ENCODE measurements at regions not wholly inside any gene's neighbourhood (a gene's known extent, or its start where the extent isn't known, plus 50 kb on each side); places are given as distances from the start of the nearest gene placed in this dataset.
A peak's percentile ranks its signal among the peaks of the same experiment; 100 is the strongest.
"Not testable (repeated sequence)": the region's sequence is repeated elsewhere in the genome, so short reads cannot be mapped to it uniquely, and the experiment has no call there.

DNA sequence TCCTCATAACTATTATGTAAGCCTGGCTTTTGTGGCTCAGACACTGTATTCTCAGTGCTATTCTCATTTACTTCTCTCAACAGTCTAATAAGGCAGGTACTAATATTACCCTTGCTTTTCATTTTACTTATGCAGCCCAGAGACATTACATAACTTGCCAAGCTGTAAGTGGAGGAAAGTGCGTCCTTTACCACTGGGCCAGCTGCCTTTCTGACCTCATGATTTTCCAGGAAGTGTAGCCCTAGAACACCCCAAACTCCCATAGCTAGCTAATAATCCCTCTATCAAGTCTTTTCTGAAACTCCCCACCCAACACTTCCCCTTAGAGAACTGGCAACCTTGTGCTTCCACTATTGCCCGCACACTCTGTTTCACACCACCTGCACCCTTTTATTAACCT lies 192.9 kb upstream of the HMHB1 start:
- peak; percentile 43 for DNase-seq

- DNase-seq, result no peak
These were observed 193.8 kb upstream of the HMHB1 start for GRCh38 chr5:143618141-143618540.

GRCh38 chr5:143614831-143615230 lies 197.1 kb upstream of the HMHB1 start:
- no peak for DNase-seq

DNA sequence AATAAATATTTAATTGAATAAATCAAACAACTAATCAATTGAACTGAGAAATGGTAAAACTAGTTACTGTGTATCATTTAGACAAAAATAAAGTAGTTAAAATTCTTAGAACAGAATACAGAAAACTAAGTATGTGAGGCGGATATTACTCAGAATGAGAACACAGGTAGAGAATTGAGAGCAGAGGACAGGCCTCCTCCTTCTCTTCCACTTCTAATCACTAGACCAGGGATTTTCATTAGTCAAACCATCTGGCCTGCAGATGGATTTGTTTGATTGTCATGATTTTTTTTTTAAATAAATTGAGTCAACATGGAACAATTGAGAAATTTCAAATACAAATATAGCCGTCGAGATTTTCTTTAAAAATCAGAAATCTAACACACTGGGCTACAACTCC lies 198.6 kb upstream of the HMHB1 start:
- no peak for DNase-seq

DNA sequence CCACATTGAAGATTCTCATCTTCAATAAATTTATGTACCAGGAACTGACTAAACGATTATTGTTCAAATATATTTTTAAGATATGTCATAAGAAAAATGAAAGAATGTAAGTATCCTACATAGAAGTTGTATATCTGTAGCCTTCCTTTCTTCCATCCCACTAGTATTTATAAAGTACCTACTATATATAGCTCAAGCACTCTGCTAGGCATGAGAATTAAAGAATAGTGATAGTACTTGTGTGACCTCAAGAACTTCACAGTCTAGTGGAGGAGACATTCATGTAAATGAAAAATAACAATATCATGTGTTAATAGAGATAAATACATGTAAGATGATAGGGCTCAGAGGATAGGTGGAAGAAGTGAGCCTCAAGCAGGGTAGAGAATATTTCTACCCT lies 201.0 kb upstream of the HMHB1 start:
- no peak for DNase-seq

DNA sequence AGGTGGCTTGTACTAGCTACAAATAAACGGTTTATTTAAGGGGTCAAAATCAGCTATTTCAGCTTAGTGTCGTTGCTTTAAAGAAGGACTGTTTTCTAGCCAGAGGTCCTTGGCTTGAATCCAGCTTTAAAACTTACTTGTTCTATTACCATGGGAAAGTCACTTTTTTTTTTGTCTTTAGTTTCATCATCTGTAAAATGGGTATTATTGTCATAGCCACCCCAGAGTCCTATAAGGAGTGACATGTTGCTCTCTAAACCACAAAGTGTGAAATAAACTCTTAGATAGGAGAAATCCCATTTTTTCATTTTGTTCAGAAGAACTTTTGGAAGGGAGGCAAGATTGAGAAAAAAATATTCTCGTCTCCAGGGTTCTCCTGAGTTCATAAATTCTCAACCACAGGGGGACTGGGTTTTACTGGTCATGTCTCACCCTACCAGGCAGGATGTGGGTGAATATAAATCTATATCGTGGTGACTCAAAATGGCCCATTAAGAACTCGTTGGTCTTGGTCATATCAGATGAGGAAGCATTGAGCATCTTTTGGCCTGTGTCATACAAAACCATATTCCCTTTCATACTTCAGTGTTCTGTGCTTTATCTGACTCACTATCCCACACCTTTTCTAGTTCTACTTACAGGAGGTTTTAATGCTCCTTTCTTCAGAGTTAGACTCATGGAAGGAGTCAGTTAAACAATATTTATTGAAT lies 202.7 kb upstream of the NR3C1 start:
- no peak for DNase-seq

DNA sequence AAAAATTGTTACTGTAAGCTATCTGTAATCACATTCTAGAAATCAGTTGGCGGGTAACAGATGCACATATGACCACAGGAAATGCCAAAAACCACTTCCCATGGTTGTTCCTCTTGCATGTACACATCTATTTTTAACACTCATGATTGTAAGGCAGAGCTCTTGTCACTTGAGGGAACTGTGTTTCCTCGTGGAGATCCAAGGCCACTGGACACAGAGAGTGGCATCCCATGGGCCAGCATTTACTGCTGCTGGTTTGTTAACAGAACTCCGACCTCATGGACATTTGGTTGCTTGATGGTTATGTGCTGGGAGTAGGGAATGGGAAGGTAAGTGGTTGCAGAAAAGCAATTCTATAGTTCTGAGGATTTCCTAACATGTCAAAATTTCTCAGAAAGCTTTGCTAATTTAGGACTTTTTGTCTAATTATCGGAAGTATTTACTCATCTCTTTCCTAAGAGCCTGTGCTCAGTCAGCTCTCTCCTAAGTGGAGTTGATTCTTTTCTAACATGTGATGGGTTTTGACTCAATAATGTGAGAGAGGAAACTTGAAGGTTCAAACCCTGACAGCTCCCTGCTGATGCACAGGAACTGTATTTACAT lies 202.0 kb upstream of the NR3C1 start:
- peak; percentile 34 for DNase-seq

DNA sequence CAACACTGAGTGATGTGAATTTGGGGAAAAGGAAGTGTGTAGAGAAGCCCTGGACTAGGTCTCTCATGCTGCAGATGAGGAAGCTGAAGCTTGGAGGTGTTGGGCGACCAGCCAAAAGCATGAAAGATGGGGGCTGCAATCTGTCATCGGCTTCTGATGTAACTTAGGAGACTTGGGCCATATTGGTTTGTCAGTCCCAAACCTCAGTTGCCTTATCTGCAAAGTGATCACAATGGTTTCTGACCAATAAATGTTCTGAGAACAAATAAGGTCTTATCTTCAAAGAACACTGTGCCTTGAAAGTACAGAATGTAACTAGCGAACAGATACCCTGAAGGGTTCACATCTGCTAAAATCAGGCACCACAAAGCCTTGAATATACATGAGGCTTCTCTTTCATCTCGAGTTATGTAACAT lies 198.4 kb upstream of the NR3C1 start:
- DNase-seq, result no peak

DNA sequence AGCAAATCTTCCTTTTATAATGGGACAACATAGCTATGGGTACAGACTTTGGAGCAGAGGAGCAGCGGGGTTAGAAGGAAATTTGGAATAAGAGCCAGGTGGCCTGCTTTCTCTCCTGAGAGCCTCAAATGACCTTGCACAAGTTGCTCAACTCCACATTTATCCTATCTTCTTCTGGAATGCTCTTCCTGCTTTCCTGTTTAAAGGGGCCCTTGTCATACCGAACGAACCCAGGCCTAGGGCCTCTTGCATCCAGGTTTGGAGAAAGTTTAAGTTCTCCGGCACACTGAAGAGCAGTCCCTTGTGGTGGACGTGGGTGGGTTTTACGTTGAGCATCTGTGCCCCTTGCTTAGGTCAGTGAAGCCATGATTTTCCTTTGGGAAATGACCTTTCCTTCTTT lies 197.9 kb upstream of the NR3C1 start:
- no peak for DNase-seq

DNA sequence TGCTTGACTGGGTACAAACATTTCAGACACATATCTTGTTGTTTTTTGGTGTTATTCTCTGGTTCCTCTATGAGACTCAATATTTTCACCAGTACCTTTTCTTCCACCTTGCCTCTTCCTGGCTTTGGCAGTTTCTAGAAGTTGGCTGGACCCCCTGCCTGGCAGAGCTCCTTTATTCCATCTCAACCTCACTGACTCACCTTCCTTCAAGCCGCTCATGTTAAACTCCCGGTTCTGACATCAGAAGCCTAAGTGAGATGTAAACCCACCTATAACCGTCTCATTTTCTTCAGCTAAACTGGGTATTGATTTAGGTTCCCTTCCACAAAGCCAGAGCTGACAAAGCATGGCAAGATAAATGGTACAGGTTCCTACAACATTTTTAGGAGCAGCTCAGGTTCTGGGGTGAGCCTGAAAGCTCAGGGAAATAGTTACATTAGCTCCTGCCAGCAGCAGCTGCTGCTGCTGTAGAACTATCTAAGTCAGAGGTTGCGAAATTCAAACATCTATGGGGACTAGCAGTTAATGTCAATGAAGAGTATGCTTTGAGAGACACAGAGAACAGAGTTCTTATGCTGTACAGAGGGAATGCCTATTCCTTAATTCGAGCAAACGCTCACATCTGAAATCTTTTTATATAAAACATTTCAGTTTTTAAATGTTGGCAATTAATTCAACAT lies 197.1 kb upstream of the NR3C1 start:
- no peak for DNase-seq

DNA sequence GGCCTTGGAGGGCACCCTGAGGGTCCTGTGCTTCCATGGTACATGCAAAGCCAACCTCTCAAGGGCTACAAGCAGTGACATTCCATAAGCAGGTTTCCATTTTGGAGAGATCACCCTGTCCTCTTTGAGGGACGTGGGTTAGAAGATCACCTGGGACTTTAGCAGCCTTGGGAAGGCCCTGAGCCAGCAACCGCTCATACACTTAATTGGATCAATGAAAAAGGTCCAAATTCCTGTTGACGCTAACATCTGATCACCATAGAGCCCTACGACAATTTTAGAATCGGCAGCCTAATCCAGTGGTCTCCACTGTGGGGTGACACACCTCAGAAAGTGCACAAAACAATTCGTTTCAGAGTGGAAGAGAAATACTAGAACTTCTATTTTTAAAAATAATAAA lies 196.0 kb upstream of the NR3C1 start:
- DNase-seq, result no peak

- DNase-seq, result no peak
These were observed 193.3 kb upstream of the NR3C1 start for GRCh38 chr5:143596824-143597223.

DNA sequence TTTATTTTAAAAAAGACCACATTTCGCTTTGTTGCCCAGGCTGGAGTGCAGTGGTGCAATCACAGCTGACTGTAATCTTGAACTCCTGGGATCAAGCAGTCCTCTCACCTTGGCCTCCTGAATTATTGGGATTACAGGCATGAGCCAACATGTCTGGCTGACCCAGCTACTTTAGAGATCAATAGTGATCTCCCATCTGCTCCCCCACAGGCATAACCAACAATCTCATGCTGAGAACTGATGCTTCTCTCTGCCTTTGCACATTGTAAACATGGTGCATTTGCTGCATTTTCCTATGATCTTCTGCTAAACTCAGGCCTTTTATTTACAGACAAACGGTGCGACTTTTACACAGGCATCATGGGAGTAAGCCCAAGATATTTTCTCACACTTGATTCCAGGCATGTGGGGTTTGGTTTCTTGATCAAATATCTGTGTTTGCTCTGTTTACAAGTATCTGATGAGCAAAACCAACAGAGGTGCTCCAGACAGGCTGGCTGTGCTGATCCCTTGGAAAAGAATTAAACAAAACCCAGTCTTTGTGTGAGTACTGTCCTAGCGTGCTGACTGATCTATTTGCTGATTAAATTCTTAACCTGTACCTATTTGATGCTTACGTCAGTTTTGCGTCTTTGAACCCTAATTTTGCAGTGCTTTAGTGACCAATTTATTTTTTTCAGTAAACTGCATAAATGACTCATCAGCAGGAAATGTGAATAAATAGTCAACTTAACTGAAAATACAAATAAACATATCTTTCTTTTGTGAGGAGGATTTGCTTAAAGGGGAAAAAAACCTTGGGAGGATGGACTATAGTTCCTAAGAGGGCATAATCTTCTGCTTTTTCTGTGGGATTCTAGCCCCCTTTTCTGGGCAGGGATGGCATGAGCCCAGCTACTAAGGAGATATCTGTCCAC lies 191.7 kb upstream of the NR3C1 start:
- no peak for DNase-seq

DNA sequence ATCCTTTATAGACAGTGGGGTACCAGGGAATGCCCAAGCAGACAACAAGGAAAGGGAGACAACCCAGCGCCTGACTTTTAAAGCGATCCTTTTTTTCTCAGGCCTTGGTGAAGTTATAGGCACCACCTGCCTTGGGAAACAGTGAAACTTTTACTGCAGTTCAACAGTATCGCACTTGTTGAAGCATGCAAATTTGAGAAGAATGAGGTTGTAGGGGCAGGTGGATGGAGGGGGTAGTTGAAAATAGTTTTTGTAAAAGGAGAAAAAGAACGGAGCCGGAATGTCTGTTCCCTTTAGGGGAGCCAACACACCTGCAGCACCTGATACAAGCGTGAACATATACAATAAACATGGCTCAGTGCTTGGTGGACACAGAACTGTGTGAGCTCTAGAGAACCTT lies 190.2 kb upstream of the NR3C1 start:
- no peak for DNase-seq

GRCh38 chr5:143592648-143593047 lies 189.2 kb upstream of the NR3C1 start:
- DNase-seq, result peak; percentile 42

DNA sequence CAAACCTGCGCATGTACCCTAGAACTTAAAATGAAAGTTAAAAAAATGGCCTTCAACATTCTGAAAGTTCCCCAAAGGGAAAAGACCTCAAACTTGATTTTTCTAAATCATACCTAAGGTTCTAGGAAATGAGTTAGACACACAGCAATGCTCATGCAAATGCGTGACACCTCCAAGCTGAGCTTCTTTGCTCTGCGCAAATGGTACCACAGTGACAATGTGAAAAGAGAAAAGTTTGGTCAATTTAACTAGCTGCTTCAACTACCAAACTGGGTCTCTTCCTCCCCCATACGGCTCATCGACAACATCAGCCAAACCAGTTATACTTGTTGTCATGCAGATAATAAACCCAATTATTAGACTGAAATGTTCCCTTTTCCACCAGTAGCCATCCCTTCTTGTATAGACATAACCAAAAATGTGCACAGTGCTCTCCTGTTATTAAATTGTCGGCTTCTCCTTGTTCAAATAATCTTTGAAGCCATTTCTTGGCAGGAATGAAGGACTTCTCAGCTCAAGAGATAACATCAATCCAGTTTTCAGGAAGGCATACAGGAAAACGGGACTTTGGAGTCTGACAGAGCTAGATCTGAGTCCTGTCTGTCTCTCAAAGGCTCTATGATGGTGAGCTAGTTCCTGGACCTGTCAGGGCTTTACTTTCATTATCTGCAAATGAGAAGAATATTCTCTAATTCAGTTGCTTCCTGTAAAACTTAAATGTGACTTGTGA lies 185.6 kb upstream of the NR3C1 start:
- DNase-seq, result no peak

DNA sequence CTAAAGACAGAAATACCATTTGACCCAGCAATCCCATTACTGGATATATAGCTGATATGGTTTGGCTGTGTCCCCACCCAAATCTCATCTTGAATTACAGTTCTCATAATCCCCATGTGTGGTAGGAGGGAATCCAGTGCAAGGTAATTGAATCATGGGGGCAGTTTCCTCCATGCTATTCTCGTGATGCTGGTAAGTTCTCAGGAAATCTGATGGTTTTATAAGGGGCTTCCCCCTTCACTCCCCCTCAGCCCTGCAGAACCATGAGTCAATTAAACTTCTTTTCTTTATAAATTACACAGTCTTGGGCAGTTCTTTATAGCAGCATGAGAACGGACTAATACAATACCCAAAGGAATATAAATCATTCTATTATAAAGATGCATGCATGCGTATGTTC lies 184.6 kb upstream of the NR3C1 start:
- DNase-seq, result not testable (repeated sequence)

- DNase-seq, result no peak
These were observed 183.4 kb upstream of the NR3C1 start for GRCh38 chr5:143586781-143587362.

GRCh38 chr5:143585970-143586369 lies 182.5 kb upstream of the NR3C1 start:
- DNase-seq, result no peak

GRCh38 chr5:143583409-143583808 lies 179.9 kb upstream of the NR3C1 start:
- DNase-seq, result no peak

GRCh38 chr5:143582869-143583268 lies 179.4 kb upstream of the NR3C1 start:
- DNase-seq, result no peak

GRCh38 chr5:143582176-143582575 lies 178.7 kb upstream of the NR3C1 start:
- DNase-seq, result no peak
